Adrenal gland (tissue), 5 donors: ENCODE measurements at regions not wholly inside any gene's neighbourhood (a gene's known extent, or its start where the extent isn't known, plus 50 kb on each side); places are given as distances from the start of the nearest gene placed in this dataset.

Experiments used
- CTCF ChIP-seq, 6 experiments: fragments of 450-650 bp in 4 of 6; fragments of 200-600 bp in 2 of 6; sonication (generic) in 1 of 6; IDR thresholded peaks; 1 replicate in 5 of 6; 2 replicates in 1 of 6; pipeline versions ENCODE4 v1.5.1 to v1.8.0; 2016 to 2021; ENCODE audit warnings: antibody characterized with exemption in 6 of 6, mild to moderate bottlenecking in 2 of 6, moderate library complexity in 1 of 6
- POLR2A ChIP-seq, 2 donors: fragments of 450-650 bp; IDR thresholded peaks; one replicate each; pipeline ENCODE4 v1.6.1; 2017; ENCODE audit warnings: antibody characterized with exemption in 2 of 2, mild to moderate bottlenecking in 2 of 2, moderate library complexity in 1 of 2
- donor health status: DM: no; HTN: no; CAD: no.

GRCh38 chr4:140246216-140246615, 92.2 kb upstream of the MAML3 start:
- TF ChIP-seq CTCF (IDR thresholded peaks at IDR 0.05) (no peak), POLR2A (IDR thresholded peaks at IDR 0.05) (no peak)
